Peyer's patch (tissue), 4 donors: ENCODE measurements at regions not wholly inside any gene's neighbourhood (a gene's known extent, or its start where the extent isn't known, plus 50 kb on each side); places are given as distances from the start of the nearest gene placed in this dataset.

Experiments
- CTCF ChIP-seq, 6 experiments: fragments of 450-650 bp in 4 of 6; fragments of 200-600 bp in 2 of 6; sonication (generic) in 1 of 6; IDR thresholded peaks; one replicate each; pipeline ENCODE4 v1.5.1; 2017 to 2019; ENCODE audit warnings: antibody characterized with exemption in 6 of 6, mild to moderate bottlenecking in 3 of 6, moderate library complexity in 1 of 6
- POLR2A ChIP-seq, 2 donors: fragments of 450-650 bp; IDR thresholded peaks; one replicate each; pipeline ENCODE4 v1.5.1; 2017; ENCODE audit warnings: antibody characterized with exemption in 2 of 2, mild to moderate bottlenecking in 2 of 2, moderate library complexity in 2 of 2

GRCh38 chr9:89821081-89821480, 216.3 kb downstream of the GADD45G start:
- TF ChIP-seq CTCF (IDR thresholded peaks at IDR 0.05) (no peak), POLR2A (IDR thresholded peaks at IDR 0.05) (no peak)
